ENCODE measurements at regions not wholly inside any gene's neighbourhood (a gene's known extent, or its start where the extent isn't known, plus 50 kb on each side); places are given as distances from the start of the nearest gene placed in this dataset.
"Not testable (repeated sequence)": the region's sequence is repeated elsewhere in the genome, so short reads cannot be mapped to it uniquely, and the experiment has no call there.

DNA sequence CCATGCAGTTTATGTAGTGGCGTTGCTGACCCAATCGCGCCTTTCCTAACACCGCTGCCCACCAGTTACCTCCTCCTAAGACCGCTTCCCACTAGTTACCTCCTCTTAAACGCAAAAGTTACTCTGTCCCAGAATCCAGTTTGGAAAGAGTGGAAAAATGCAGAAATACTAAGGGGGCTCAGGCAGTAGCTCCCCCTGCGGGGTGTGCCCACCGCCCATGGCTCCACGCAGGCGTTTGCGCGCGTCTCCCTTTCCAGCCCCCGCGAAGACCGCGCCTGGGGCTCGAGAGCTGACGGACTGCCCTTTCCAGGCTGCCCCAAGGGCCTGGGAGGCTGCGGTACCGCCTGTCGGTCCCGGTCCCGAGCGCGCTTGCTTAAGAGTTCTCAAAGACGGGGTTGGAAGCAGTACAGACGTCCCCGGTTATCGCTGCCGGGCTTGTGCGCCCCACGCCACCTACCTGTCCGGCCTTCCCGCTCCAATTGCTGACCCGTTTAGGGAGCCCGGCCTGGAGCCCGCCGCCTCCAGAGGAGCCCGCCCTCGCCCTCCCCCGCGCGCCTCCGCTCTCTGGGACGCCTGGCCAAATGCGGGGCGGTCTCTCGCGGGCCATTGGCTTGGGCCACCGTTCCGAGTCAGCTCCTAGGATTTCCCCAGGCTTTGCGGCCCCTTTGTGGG lies 414.1 kb upstream of the ESRRG start:
- DNase-seq: no peak

DNA sequence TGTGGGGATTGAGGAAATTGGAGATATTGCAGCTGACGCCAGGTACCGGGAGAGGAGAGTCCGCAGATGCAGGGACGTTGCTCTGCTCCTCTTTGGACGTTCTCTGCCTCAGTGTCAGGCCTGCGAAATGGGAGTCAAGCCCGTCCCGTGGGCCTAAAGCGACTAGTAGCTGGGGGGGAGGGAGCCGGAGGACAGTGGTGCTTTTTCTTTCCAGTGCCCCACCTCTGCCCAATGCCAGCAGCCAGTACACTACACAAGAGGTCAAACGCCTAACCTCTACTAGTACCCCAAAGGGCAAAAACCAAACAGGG lies 413.6 kb upstream of the ESRRG start:
- no peak for DNase-seq

DNA sequence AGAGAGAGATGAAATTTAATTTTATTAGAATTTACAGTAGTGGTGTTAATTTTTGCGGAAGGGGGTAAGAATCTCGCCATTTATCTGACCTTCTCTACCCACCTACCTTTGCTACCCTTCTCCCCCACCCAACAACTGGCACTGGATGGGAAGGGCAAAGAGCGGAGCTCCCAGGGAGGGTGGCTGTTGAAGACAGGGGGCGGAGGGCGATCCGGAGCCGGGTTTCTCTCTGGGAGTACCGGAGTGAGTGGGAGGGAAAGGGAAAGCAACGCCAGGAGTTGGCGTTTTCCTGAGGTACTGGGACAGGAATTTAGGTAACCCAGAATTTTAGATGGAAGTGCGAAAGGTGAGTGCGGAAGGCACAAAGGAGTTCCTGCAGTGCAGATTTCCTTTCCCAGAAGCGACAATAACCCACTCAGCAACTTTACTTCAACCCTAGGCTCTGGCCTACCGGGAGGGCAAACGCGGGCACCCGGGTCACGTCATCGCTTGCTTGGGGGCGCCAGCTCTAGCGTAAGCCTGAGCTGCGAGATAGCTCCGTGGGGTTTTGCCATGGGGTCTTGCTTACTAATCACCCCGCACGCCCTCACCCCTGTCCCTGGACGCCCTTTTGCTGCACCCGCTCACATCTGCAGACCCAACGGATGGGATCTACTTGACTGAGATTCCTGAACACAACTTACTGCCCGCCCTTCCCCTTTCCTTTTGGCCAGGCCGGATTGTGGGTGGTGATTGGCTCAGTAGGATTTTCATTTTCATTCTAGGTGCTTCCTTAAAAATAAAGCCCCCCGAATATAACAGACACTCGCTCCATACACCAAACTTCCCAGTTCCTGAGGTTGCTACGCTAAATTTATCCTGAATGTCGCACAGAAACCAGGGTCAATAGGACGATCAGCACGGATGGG lies 413.0 kb upstream of the ESRRG start:
- no peak for DNase-seq

DNA sequence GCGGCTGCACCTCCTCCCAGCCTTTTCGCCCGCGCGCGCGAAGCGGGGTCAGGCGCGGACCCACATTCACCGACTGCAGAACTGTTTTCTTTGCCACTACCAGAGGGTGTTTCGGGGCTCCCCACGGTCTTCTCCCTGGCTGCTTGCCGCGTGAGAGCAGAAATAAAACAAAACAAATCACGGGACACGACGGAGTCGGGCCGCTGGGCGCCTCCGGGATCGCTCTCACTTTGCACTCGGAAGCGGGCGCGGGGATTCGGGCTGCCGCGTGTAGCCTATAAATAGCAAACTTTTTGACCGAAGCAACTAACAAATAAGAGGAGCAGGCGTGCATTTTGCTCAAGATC lies 412.3 kb upstream of the ESRRG start:
- no peak for DNase-seq

DNA sequence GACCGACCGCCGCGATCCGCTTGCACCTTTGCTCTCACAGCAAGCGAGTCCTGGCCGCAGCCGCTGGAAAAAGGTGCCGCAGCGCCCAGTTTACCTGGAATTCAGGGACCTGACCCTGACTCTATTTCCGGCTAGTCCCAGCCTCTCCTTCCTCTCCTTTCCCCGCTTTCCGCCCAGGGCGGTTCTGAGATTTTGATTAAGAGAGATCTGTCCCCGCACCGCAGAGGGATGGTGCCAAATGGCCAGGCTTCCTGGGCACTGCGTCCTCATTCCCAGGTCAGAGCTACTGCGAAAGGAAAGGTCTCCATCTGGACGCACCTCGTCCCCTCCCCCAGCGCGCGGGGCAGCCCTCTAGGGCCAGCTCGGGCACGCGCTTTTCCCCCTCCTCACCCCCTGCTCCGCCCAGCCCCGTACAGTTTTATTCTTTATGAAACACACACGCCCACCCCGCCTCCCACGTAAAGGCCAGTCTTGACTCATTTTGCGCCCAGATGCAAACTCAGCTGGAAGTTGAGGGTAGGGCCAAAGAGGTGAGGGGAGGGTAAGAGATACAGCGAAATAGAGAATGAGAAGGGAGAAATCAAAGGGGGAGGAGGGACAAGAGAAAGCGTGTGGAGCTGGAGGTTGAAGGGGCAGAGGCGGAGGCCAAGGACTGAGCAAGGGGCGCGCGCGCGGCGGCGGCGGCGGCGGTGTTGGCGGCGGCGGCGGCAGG lies 411.8 kb upstream of the ESRRG start:
- DNase-seq: no peak

DNA sequence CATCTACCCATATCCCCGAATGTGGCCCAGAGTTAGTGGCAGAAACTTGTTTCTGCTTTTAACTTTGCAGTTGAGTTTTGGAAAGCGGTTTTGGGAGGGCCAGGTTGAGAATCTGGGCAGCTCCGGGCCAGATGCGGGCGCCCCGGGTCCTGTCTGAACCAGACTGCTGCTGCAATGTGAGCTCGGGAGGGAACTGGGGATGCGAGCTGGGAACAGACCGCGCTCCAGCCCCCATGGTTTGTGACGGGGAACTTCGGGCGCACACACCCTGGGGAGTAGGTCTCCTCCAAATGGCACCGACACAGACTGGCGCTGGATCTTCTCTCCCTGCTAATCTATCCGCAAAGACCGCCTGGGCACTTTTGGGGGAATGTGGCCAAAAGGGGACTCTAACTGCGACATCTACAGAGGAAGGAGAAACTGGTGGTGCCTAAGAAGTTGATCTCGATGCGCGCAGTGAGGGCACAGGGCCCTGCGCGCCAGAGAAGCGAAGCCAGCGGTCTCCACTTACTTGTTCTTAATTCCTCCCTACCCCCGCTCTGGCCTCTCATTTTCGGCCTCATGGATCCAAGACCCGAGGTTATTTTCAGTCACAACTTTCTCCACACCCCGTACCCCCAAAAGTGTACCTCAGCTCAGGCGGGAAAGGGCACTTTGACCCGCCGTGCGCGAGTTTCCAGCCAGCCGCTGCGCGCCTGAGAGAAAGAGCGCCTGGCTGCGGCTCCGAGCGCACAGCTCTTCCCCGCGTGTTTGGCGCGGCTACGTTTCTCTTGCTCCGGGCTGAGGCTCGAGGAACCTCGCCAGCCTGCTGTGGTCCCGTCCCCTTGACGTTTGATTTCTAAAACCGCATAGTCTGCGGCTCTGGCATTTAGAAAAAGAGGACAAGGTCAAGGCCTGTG lies 411.0 kb upstream of the ESRRG start:
- DNase-seq: no peak

DNA sequence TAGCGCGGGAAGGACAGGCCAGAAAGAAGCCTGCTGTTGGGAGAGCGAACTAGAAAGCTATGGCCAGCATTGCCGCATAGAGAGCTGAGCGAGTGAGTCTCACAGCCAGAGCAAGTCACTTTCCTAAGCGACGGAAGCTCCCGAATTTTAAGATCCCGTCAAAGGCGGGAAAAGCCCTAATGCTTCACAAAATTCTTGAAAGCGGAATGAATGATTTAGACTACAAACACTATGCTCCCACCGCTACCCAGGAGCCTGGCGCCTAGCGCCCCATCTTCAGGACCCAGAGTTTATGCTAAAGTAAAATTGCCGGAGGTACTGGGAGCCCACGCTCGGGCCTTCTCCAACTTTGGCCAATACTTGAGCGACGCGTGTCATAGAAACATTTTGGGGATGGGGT lies 409.9 kb upstream of the ESRRG start:
- no peak for DNase-seq

DNA sequence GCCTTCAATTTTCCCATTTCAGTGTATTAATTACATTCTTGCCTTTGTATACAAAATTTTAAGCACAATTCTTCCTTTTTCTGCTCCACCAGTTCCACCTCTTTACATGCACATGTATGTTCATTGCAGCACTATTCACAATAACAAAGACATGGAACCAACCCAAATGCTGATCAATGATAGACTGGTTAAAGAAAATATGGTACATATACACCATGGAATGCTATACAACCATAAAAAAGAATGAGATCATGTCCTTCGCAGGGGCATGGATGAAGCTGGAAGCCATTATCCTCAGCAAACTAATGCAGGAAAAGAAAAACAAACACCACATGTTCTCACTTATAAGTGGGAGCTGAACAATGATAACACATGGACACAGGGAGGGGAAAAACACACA lies 400.1 kb upstream of the ESRRG start:
- DNase-seq: not testable (repeated sequence)

DNA sequence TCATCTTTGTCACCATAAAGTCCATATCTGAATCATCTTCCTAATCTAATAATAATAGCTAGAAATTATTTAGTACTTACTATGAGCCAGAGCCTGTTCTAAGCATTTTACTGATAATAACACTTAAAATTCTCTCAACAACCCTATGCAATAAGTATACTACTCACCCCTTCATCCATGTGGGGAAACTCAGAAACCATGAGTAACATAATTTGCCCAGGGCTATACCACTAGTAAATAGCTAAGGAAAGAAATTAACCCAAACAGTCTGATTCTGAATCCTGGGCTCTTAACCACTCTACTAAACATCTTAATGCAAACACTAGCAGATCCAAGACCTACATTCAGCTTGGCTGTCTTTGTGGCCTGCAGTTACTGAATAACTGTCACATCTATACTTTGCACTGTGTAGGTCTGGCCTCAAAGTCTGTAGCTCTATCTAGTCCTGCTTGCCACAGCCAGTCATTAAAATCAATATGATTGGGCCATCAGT lies 394.8 kb upstream of the ESRRG start:
- no peak for DNase-seq

DNA sequence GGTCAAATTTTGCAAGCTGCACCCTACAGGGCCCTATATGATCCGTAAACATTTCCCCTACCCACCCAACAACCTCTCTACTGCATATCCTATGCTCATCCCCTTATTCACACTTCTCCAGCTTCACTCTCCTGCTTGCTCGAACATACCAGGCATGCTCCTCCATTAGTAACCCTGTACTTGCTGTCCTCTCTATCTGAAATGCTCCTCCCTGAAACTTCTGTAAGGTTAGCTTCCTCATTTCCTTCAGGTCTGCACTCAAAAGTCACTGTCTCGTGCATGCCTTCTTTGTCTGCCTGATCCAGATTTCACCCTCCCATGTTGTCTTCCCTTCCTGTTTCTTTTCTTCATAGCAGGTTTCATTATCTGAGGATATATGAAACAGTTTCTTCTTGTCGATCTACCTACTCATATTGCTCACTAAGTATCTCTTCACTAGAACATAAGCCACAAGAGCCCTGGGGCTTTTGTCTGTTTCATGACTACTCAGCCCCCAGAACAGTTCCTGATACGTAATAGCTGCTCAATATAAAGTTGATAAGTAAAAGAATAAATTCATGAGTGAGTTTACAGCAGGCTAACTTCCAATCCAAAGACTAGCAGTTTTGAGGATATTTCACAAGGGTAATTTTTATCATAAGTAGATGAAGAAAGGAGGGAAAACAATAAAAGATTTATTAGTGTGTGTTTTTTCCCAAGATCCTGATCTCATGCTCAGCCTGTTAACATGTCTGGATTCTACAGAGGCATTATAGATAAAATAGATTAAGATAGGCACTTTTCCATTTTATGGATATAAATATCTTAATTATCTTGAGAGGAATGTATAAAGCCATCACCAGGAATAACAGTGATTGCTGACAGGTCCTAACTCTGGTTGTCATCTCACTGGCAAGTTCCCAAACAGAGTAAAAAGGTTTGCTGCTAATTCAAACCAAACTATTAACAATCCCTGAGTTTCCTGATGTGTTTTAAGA lies 392.5 kb upstream of the ESRRG start:
- DNase-seq: no peak

DNA sequence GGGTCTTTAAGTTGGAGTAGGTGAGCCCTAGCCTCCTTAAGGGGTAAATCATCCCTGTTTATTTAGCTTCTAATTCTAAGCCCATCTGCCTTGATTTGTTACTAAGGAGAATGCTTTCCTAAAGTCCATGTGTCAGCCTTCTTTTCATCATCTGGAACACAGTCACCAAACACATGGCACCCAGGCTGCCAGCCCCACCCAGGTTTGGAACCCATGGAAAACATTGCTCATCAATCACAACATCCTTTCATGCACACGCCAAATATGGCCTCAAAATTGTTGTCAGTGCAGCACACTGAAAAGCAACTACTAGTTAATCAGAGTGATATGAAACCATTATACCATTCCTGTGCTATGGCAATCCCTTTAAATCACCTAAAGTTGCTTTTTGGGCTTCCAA lies 386.7 kb upstream of the ESRRG start:
- DNase-seq: peak; percentile 5

DNA sequence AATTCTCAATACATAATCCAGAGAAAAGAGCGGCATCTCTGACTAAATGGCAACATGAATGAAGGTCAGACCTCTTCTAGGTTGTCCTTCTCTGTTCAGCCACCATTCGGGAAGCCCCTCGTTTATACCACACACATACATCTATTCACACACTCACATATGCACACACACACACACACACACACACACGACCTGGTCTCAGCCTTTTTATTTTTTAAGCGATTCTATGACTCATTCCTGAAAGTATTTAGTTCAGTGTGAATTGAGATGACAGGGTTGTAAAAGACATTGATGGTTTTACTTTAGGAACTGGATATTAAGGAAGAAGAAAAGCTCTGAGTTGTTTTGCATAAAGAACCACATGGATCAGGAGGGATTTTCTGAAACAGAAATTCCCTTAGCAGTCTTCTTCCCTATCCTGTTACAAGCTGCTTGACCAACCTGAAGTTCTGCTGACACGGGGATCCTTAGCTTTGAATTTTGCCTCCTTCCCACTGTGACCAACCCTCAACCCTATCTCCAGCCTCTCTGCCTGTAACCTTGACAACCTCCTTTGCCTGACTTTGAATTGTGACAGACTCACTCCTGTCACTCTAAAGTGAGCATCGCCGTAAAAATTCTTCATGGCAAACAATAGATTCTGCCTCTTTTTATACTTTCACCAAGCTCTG lies 383.1 kb upstream of the ESRRG start:
- no peak for DNase-seq

DNA sequence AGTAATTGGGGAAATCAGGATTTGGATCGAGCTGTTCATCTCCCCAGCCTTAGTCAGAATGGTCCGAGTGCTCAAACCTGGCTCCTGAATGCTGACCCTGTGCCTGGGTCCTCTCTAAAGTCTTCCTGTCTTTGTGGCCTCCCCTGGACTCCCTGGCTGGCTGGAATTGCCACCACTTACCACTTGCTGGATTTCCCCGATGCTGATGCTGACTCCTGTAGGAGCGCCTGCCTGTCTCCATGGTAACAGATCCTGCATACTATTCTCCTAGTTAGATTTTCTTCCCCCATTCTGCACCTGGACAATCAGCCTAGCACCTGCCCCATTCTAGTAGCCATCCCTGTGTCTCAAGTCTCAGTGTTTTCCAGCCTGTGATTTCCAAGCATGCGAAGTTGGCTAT lies 382.2 kb upstream of the ESRRG start:
- no peak for DNase-seq

DNA sequence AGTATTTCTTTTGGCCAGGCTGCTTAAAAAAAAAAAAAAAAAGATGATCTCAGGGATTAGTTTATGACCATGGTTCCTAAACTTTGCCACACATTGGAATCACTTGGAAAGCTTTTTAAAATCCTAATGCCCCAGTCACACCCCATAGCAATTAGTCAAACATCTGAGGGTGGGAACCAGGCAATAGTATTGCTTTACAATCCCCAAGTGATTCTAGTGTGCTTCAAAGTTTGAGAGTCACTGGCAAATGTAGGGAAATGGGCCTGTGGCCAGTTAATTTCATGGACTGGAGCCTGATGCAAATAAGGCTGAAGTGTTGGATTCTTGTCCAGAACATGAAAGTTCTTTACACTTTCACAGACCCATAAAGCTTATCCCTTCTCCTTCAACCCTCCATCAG lies 374.6 kb upstream of the ESRRG start:
- no peak for DNase-seq

DNA sequence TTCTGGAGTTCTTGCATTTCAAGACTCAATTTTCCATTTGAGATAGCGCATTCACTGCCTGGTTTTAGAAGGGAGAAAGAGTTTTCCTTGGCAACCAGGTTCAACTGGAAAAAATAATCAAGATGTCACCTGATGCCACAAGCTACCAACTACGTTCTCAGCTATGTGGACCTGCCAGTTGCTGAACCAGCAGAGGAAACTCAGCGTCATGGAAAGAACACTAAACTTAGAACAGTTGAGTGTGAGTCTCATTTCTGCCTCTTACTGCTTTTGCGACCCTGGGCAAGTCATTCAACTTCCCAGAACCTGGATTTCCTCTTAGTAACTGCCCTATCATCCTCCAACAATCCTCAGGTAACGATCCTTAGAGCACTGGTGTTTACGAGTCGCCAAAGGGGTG lies 373.0 kb upstream of the ESRRG start:
- DNase-seq: no peak

DNA sequence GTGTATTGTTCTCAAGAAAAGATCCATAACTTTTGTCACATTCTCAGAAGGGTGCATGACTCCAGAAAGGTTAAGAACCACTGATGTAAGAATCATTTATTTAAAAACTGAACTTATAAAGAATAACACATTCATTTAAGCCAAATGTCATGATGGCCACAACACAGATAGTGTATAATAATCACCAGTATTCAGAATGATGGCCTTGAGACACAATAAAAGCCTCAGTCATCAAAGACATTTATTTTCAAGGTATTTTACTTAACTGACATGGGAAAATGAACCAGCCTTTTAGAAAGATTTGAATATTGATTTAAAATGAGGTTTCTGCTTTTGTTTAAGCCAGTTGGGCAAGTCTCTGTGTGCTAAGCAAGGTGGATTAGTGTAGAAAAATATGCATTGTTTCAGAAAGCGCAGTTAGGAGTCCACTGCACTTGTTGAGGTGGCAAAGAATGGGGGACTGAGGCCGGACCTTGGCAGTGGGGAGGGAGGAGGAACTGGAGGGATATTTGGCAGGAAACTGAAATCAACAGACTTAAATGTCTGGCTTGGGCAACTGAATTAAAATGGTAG lies 371.9 kb upstream of the ESRRG start:
- DNase-seq: no peak

DNA sequence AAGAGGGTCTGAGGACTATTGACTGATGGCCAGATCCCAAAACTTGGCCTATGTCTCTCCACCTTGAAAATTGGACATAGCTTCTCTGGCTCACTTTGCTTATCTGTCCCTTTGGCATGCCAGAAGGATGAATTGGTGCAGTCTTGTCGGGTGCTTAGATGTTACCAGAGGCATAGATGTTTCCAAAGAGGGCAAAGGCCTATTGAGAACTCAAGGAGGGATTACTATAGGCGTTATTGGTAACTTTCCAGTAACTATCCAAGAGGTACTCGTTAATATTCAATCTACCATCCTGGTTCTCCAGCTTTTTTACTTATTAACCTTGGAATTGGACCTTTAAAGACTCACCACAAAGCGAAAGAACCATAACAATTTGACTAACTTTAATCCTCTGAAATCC lies 368.3 kb upstream of the ESRRG start:
- DNase-seq: no peak

DNA sequence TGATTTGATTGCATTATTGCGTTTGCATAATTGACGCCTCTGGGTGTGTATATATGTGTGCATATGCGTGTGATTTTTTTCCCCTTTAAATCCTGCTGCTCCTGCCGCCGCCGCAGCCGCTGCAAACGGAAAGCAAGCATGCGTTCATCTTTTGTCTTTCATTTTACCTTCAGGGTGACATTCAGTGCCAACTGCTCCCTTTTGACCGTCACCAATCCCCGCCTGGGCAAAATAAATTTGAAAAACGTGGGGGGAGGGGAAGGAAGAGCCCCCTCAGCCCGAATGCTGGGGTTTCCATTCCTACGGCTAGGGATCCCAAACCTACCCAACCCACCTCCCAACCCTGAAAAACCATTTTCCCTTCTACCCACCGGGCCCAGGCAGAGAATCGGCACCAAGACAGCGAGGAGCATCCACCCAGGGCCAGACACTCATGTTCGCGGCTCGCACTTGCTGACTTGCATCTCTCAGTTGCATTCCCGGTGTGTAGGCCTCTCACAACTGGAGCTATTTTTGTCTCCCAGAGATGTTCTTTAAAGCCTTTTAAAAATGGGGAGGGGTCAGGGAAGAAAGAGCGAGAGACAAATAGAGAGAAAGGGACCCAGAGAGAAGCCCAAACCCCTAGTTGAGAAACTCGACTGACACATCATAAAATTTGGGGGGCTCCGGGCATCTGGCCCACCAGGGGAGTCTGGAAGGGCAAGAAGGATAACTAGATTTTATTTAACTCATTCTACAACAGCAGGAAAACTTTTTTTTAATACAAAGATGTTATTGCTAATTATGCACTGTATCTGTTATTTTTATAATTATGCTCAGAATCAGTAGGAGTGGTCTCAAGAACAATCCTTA lies 367.1 kb upstream of the ESRRG start:
- DNase-seq: no peak

DNA sequence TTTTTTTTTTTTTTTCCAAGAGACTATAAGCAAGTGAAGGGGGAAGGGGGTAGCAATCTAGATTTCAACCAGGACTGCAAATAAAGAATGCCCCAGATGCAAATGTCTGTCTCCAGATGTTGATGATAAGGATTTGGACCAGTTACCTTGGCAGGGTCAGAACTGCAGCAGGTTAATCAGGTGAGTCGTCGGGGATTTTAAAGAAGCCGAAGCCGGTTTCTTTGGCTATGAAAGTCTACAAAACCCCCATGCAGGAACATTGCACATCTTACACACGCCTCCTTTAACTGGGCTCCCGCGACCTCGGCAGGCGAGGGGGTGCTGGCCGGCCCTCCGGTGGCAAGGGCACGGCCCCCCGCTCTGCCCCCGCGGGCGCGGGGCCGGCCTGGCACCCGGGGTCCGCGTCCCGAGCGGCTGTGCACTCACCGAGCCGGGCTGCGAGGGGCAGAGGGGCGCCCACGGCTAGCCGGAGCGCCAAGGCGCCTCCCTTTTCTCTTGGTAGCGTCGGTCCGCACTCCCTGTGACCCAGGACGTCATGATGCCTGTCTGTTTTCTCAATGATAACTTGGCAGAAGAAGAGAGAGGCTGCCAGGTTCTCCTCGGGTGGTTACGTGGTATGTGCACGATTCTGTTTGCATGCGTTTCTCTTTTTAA lies 366.3 kb upstream of the ESRRG start:
- peak; percentile 14 for DNase-seq
